ENCODE measurements at regions not wholly inside any gene's neighbourhood (a gene's known extent, or its start where the extent isn't known, plus 50 kb on each side); places are given as distances from the start of the nearest gene placed in this dataset.

DNA sequence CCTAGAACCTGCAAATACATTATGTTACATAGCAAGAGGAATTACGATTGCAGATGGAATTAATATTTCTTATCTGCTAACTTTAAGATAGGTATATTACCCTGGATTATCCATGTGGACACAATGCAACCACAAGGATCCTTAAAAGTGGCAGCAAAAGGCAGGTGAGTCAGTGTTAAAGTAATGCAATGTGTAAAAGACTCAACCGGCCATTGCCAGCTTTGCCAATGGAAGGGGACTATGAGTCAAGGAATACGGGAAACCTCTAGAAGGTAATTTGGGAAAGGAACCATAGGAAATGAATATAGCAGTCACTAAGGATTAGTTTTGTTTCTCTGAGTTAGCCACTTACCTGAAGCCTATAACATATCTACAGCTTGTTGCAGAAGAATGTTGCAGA, 692.1 kb upstream of the ZP4 start:
- TF ChIP-seq CTCF (conservative IDR thresholded peaks at IDR 0.05; ENCODE audit: low read length) (no peak), EZH2phosphoT487 (IDR thresholded peaks at IDR 0.05; ENCODE audit: borderline replicate concordance, low read depth, low read length) (no peak)

Data from OCI-LY7 (cell line).